Bronchial epithelial cell (primary cell): ENCODE measurements at regions not wholly inside any gene's neighbourhood (a gene's known extent, or its start where the extent isn't known, plus 50 kb on each side); places are given as distances from the start of the nearest gene placed in this dataset.

Source experiments
- DNase-seq: peaks from one replicate; pipeline ENCODE4 v3.0.0-alpha.2; 2010; ENCODE audit warnings: low read depth
- FAIRE-seq: peaks from 2 replicates; lab custom pipeline; 2011; peaks lifted over from hg19 to GRCh38; lab: Jason Lieb, UNC
- H3K27me3 ChIP-seq: 2 replicates; pipeline ENCODE4 v1.5.1; 2011; ENCODE audit warnings: low read length; ENCODE audit not compliant: control insufficient read depth, insufficient read depth
- H3K36me3 ChIP-seq: 2 replicates; pipeline ENCODE4 v1.5.1; 2011; ENCODE audit warnings: low read length; ENCODE audit not compliant: control insufficient read depth, insufficient read depth
- H3K4me3 ChIP-seq: 2 replicates; pipeline ENCODE4 v1.5.1; 2011; ENCODE audit warnings: mild to moderate bottlenecking, low read depth, low read length, control low read depth
- TF ChIP-seq, protein P1 (sequence below): IDR thresholded peaks from 2 replicates; pipeline ENCODE4 v1.5.1; 2011; ENCODE audit warnings: mild to moderate bottlenecking, moderate library complexity, low read length, control low read depth, inconsistent platforms; ENCODE audit not compliant: insufficient read depth, severe bottlenecking

DNA sequence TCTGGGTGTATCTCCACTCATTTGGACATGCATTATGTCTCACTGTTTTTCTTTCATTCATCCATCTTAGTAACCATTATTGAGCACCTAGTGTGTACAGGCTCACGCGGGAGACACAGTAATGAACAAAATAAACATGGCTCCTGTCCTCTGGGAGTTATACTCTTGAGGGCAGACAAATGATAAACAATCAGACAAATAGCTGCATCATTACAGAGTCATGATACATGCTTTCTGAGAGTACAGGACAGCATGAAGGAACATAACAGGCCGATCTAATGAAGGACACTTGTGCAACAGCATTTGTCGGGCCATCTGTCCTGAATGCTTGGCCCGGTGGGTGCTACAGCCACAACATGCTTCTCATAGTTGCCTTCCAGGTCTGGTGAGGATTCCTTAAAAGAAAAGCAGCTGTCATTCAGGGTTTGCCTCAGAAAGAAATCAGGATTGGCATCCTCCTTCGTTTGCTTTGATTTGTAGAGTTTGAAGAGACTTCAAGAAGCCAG, 77.2 kb upstream of the EGLN3 start:
- TF ChIP-seq, protein P1, sequence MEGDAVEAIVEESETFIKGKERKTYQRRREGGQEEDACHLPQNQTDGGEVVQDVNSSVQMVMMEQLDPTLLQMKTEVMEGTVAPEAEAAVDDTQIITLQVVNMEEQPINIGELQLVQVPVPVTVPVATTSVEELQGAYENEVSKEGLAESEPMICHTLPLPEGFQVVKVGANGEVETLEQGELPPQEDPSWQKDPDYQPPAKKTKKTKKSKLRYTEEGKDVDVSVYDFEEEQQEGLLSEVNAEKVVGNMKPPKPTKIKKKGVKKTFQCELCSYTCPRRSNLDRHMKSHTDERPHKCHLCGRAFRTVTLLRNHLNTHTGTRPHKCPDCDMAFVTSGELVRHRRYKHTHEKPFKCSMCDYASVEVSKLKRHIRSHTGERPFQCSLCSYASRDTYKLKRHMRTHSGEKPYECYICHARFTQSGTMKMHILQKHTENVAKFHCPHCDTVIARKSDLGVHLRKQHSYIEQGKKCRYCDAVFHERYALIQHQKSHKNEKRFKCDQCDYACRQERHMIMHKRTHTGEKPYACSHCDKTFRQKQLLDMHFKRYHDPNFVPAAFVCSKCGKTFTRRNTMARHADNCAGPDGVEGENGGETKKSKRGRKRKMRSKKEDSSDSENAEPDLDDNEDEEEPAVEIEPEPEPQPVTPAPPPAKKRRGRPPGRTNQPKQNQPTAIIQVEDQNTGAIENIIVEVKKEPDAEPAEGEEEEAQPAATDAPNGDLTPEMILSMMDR: no peak
- no peak for DNase-seq
- Histone ChIP-seq H3K4me3 (no peak overlapping the region), H3K27me3 (no peaks in the 10 kb centered on the region), H3K36me3 (no peaks in the 10 kb centered on the region)
- FAIRE-seq: no peak

DNA sequence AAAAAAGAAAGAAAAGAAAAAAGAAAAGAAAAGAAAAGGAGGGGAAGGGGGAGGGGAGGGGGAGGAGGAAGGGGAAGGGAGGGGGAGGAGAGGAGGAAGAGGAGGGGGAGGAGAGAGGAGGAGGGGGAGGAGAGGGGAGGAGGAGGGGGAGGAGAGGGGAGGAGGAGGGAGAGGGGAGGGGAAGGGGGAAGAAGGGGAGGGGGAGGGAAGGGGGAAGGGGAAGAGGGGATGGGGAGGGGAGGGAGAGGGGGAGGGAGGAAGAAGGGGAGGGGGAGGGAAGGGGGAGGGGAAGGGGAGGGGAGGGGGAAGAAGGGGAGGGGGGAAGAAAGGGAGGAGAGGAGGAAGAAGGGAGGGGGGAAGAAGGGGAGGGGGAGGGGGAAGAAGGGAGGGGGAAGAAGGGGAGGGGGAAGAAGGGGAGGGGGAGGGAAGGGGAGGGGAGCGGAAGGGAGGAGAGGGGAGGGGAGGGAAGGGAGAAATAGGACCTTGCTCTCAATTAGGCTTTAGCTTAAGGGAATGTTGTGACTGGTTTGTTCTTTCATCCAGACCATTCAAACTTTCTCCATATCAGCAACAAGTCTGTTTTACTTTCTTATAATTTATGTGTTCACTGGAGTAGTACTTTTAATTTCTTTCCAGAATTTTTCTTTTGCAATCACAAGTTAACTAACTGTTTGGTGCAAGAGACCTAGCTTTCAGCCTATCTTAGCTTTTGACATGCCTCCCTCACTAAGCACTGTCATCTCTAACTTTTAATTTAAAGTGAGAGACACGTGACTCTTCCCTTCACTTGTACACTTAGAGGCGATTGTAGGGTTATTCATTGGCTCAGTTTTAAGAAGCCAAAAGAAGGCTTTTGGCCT, 76.5 kb upstream of the EGLN3 start:
- no peak for DNase-seq
- Histone ChIP-seq H3K36me3 (no peaks in the 10 kb centered on the region), H3K27me3 (no peaks in the 10 kb centered on the region), H3K4me3 (no peak overlapping the region)
- TF ChIP-seq, protein P1: no peak
- no peak for FAIRE-seq

DNA sequence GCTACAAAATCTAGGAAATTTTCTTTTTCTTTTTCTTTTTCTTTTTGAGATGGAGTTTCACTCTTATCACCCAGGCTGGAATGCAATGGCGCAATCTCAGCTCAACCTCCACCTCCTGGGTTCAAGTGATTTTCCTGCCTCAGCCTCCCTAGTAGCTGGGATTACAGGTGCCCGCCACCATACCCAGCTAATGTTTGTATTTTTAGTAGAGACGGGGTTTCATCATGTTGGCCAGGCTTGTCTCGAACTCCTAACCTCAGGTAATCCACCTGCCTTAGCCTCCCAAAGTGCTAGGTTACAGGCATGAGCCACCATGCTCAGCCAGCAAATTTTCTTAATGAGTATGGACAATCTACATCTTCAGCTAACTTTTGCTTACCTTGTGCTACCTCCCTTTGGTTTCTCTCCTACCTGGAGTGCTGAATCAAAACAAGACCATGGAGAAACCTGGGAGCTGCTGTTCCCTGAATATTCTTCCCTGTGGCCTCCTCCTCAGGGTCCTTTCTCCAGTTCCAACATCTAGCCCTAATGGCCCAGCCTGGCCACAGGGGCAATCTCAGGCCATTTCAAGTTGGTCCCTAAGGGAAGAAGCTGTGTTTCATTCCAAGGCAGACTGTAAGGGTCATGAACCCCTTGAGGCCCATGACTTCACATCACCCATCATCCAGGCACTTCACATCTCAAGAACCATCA, 74.6 kb upstream of the EGLN3 start:
- H3K27me3 ChIP-seq: no peaks in the 10 kb centered on the region
- FAIRE-seq: no peak
- no peak overlapping the region for H3K4me3 ChIP-seq
- DNase-seq: no peak
- no peaks in the 10 kb centered on the region for H3K36me3 ChIP-seq
- TF ChIP-seq, protein P1: no peak

DNA sequence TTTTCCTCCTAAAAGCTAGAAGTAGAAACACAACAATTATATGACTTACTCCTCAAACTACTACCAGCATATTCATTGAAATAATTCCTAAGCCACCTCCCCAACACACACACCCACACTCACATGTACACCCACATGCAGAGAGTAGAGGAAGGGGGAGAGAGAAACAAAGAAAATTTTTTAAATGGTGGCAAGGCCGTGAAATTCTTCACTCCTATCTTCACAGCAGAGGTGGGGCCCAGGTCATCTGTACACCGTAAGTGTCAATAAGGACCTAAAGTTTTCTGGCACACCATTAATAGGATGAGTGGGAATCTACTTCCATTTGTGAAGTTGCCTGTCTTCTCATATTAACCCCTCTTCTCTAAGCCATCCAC, 73.9 kb upstream of the EGLN3 start:
- no peak for DNase-seq
- no peak overlapping the region for H3K4me3 ChIP-seq
- TF ChIP-seq, protein P1: no peak
- no peaks in the 10 kb centered on the region for H3K36me3 ChIP-seq
- no peaks in the 10 kb centered on the region for H3K27me3 ChIP-seq
- FAIRE-seq: no peak

DNA sequence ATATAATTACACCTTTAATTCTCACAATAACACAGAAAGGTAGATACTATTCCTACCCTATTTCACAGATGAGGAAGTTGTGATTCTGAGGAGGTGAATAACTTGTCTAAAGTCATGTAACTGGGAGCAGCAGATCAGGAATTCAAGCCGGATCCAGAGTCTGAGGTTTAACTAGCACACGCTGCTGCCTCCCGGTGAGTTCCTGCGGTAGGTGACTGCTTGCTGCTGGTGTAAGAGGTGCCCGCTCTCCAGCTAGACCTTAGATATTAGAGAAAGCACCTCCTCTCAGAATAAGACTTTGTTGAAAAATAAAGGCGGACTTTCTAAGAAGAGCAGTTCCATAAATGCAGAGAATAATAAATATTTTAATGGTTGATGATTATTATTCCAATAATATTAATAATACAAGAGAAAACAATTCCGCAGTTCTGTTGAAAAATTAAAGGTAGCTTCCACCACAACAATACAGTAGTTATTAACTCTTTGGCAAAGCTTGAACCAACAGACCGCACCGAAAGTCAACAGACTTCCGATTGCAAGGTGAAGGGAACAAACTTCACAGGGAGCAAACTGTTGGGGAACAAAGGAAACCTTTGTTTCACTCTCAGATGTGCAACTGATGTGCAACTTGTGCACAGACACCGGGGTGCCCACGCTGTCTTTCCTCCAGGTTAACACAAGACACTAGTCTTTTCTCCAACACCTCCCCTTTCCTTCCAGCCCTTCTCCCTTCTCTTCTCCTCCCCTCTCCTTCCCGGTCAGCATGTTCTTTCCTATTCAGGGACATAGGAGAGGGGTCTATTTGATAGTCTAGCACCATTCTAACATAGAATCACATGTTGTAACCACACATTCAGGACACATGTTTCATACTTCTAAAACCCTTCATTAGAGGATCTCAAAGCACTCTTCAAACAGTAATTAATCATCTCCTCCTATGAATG, 73.2 kb upstream of the EGLN3 start:
- FAIRE-seq (no peak), DNase-seq (no peak)
- H3K36me3 ChIP-seq: no peaks in the 10 kb centered on the region
- TF ChIP-seq, protein P1: no peak
- peaks cover 1% of the 10 kb centered on the region for H3K27me3 ChIP-seq
- H3K4me3 ChIP-seq: no peak overlapping the region
